GM21529 (cell line): ENCODE measurements at regions not wholly inside any gene's neighbourhood (a gene's known extent, or its start where the extent isn't known, plus 50 kb on each side); places are given as distances from the start of the nearest gene placed in this dataset.
"Not testable (repeated sequence)": the region's sequence is repeated elsewhere in the genome, so short reads cannot be mapped to it uniquely, and the experiment has no call there.

ENCODE experiments used
- ATAC-seq: cut with Tn5 transposase; IDR thresholded peaks from one replicate; pipeline ENCODE4 v1.9.1; 2021; ENCODE audit not compliant: unreplicated experiment

DNA sequence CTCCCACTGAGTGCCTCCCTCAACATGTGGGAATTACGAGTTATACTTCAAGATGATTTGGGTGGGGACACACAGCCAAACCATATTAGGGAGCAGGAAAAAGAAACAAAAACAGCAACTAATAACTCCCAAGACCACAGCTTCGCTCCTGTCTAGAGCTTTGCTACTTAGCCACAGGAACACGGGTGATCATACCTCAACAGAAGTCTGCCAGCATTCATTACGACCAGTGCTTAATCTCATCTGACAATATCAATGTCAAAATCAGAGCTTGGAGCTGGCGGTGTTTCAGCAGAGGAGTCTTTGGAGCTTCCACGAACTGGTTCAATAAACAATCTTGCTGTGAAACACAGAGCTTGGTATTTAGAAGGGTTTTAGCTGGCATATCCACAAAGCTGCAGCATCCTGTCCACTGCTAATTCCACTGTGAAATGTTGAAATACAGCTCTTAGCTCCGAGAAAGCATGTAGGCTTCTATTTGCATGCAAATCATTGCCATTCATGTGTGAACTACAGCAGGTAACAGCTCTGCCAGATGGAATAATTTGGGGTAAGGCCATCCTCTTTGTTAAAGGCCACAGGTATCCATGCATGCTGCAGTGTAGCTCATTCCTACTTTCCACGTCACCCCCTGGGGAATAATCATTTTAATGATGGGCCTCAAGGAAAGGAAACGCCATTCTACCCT lies 128.4 kb upstream of the GOT2 start:
- ATAC-seq = no peak

DNA sequence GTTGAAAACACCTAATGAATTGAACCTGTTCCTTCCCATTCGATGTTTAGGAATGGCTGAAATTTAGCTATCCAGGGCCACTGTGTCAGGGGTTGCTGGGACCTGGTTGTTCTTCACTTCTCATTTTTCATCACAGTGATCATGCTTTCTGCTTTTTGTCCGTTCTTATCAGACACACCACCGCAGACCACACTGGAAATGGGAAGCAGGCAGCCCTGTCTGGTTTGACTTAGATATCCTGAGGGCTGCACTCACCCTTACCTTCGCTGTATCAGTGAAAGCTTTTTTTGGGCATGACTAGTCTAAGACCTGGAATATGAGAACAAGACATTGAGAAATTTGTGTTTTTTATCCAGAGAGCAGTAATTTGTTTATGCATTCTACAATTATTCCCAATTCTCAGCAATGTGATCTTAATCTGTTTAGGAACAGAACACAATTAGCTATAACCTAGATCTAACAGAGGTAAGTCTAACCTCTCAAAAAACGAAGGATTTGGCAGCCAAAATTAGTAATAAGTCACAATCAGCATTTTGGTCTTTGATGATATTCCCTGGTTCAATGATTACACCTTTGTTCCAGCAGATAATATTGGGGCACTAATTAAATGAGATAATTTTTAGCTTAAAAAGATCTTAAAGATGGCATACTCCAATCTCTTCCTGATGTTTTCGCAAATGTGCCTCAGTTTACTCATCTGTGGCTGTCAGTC lies 126.0 kb upstream of the GOT2 start:
- no peak for ATAC-seq

DNA sequence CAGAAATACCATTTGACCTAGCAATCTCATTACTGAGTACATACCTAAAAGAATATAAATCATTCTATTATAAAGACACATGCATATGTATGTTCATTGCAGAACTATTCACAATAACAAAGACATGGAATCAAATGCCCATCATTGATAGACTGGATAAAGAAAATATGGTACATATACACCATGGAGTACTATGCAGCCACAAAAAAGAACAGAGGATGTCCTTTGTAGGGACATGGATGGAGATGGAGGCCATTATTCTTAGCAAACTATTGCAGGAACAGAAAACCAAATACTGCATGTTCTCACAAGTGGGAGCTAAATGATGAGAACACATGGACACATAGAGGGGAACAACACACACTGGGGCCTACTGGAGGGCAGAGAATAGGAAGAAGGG lies 124.5 kb upstream of the GOT2 start:
- ATAC-seq = not testable (repeated sequence)

DNA sequence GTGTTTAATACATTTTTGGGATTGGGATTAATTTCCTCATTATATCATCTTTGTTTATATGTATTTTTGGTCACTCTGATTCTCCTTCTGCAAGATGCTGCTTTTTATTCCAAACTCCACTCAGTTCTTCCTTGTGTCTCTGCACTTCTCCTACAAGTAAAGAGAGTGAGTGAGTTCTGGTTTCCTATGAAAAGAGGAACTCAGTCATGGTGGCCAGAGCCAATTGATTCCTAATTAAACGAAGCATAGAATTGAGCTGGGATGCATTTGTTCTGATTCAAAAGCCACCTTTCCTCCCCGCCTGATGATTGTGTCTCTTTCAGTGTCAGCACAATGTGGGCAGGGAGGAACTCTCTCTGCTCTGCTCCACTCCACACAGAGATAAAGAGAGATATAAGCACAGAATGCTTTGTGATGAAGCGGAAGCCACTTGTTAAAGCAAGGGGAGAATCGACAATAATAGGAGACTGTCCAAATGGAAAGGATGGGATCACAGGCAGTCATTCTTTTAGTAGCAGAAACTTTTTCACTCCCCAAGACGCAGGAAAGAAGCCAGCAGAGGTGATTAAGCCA lies 121.3 kb upstream of the GOT2 start:
- no peak for ATAC-seq

DNA sequence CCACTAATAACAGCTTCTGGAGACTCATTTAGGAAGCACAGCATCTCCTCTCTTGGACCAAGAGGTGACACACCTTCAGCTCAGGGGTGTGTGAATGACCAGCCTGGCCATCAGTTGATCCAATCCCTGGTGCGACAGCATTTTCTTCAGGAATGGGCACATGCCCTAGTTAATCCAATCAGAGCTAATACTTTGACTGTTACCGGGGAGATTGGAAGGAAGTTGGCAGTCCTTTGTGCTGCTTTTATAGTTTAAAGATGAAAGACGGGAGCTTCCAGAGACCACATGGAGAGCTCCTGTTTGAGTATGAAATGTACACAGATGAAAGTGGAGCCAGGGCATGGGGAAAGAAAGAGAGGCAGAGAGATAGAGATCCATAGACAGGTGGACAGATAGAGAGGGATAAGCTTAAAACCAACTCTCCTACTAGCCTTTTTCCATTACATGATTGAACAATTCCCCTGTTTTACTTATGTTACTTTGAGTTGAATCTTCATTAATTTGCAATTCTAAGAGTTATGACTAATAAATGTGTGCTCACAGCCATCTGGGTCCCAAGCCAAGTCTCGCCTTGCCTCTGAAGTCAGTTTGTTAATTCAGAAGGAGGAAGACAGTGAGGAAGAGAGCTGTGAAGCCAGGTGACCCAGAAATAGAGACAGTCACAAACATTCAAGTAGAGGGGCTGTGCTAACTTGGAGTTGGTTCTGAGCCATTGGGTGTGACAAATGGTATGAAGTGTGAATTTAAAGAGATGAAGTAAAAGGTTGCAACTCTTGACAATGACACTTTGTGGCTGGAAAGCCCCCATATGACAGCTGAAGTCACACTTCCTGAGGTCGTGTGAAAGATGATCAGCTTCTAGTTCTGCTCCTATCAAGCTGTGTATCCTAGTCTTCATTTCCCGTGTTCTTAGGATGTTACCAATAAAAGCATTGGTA lies 120.0 kb upstream of the GOT2 start:
- no peak for ATAC-seq

DNA sequence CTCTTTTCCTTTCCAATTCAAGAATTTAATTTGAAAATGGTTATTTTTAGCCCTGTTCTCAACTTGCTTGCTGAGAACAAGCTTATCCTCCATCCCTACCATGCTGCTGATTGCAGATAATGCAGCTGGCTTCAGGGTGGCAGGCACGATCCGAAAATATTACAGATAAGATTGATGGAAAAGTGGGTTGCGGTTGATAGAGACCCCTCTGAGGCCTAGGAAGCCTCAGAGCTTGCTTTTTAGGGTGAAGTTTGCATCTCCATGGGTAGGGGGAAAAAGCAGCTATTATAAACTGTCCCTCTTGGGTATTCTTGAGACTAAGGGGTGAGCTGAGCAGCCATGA lies 116.5 kb upstream of the GOT2 start:
- no peak for ATAC-seq

DNA sequence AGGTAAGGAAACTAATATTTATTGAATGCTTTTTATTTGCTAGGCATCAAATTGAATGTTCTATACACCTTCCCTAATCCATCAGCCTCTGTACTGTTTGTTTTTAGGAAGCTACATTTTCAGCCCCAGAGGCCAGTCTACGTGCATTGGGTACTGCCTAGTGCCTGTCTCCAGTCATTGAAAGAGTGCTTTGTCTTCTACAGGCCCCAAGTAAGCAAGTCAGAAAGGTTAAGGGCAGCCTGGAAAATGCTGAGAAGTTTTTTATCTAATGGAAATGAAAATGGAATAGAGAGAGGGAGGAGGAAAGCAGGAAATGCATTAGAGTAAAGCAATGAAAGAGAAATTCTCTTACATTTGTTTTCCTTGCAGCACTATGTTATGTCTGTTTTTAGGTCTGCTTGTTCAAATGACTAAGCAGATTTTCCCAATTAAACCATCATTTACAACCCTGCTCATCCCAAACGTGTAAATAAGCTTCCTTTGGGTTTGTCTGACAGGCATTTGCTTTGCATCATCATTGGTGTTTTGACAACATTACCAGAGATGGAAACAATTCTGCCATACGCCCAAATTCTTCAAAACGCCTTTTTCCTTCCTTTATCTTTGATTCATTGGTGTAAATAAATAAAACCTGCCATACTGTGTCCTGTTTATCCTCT lies 116.0 kb upstream of the GOT2 start:
- ATAC-seq = no peak

DNA sequence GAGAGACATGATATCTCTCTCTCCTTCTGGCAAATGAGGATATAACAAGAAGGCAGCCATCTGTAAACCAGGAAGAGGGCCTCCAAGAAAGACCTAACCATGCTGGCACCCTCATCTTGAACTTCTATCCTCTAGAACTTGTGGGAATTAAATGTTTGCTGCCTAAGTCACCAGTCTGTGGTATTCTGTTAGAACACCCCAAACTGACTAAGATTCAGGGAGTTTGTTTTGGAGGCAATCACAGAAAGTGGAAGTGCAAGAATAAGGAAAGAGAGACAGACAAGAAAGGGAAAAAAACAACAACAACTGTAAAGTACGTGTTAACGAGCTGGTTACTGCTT lies 114.5 kb upstream of the GOT2 start:
- no peak for ATAC-seq

DNA sequence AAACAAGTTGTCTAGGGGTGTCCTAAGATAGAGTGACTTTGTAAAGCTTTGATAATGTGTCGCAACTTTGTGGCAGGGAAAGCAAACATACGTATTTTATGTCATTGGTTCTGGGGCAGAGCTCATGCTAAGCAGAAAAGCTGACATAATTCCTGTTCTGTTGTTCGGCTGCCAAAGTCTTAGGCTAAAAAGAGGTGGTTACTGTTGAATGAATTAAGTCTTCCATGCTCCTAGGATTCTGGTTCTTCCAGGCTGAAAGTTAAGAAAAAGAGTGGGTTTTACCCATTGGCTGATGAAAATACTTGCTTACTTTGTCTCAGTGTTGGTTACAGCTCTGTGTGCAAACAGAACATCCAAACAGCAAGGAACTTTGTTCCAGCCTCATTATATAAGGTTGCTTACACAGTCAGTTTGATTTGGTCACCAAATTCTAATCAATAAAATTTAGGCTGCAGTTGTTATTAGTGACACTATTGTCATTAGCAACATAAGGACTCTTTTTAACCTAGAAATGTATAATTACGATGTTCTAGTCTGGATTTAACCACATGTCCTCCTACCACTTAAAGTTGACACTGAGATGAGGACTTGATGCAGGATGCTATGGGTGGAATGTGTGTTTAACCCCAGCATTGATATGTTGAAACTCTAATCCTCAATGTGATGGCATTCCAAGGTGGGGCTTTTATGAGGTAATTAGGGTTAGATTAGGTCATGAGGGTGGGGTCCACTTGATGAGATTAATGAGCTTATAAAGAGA lies 114.0 kb upstream of the GOT2 start:
- ATAC-seq = no peak

DNA sequence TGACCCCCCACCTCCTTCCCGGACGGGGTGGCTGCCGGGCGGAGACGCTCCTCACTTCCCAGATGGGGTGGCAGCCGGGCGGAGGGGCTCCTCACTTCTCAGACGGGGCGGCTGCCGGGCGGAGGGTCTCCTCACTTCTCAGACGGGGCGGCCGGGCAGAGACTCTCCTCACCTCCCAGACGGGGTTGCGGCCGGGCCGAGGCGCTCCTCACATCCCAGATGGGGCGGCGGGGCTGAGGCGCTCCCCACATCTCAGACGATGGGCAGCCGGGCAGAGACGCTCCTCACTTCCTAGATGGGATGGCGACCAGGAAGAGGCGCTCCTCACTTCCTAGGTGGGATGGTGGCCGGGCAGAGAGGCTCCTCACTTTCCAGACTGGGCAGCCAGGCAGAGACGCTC lies 112.1 kb upstream of the GOT2 start:
- ATAC-seq = not testable (repeated sequence)

DNA sequence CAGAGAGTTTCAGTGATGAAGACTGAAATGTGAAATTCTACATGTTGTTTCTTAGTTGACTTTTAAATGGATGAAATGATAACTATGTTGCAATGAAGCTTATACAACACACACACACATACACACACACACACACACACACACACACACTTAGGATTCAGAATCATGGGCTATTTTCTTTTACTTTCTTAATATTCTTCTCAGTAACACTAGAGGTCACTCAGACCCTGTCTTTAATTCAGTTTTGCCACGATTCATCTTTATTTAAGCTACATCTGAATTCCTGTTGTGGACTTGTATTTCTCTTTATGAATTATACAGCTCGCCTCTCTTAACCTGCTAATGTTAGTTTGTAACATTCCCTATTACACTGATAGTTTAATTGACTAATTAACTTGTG lies 109.6 kb upstream of the GOT2 start:
- ATAC-seq = no peak

DNA sequence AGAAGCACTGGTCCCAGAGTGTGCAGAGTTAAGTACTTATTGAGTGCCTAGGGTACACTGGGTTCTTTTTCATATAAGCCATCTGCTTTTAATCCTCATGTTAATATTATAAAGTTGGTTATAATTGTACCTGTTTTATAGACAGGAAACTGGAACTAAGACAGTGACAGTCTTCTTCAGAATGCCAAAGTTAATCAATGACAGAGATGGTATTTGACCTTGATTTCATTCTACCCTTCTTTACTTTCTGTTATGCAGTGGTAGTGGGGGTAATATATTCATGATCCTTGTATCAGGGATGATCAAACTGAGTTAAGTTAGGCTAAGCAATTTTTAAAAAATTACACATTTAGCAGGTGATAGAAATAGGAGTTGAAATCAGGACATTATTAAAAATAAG lies 108.6 kb upstream of the GOT2 start:
- ATAC-seq = no peak

DNA sequence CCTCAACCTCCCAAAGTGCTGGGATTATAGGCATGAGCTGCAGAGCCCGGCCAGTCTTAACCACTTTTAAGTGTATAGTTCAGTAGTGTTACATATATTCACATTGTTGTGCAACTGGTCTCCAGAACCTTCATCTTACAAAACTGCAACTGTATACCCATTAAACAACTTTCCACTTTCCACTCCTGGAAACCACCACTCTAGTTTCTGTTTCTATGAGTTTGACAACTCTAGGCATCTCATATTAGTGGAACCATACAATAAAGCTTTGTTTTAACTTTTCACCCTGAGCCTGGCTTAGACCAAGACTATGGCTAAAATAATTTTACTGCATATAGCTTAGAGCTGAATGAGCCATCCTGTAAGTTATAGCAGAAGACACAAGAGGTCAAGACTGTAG lies 108.0 kb upstream of the GOT2 start:
- ATAC-seq = no peak

DNA sequence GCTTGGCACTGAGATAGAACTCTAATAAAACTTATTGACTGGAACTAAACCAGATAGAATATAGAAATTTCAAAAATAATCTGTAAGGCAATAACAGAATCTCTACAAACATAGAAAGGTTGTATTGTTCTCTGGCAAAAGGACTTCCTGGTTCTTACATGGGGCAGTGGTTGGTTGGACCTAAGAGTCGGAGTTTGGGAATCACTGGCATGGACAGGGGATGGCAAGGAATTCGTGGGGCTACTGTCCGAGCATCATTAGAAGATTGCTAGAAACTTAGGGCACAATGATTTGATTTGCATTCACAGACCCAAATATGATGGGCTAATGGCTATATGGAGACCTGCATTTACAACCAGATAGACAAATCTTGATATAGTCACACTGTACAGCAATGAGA lies 103.8 kb upstream of the GOT2 start:
- no peak for ATAC-seq

DNA sequence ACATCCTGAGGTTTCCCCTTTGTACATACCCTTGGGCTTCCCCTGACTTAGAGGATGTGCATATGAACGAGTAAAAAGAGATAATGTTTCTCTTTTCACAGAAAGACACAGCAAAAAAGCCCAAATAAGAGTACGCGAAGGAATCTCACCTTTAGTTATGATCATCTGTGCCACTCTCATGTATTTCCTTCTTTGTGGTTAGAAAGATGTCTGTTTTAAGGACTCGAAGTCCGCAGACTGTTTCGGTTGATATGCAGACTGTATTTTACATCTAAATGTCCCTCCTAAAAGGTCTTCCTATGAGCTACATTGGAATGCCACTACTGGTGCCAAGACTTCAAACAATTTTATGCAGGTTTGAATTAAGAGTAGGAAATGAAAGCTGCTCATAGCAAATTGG lies 102.3 kb upstream of the GOT2 start:
- no peak for ATAC-seq

DNA sequence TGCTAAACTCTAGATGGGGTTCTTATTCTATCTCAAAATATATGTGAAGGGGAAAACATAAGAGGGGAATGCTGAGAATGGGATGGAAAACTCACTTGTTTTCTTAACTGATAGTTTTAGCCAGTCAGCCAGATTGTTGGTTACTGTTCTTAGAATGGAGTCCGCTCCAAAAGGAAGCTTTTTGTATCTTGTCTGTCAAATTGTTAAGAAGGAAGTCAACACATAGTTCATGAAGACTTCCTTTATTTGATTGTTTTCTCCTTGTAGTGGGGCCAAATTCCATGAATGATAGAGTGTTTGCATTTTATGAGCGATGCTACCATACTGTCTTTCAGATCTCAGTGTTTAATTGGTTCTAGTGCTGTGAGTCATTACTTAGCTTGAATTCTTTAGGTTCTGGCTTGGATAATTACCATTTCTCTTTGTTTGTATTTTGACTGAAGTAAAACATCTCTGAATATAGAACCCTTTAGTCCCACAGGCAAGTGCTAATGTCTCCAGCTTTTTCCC lies 98.3 kb upstream of the GOT2 start:
- ATAC-seq = no peak

DNA sequence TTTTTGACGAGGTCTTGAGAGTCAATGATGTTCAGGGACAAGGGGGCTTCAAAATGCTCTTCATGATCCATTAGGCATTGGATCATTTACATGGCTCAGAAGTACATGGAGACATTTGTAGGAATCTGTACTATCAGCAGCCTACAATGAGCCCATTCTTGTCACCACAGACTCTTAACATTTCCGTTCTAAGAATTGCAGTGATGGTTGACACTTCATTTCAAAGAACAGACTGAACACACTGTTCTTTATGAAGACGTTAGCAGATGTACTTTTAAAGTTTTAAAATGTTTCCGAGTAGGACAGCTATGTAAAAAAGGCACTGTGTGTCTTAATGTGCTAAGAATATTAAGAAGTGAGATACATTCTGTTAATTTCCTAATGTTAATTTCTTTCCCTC lies 97.3 kb upstream of the GOT2 start:
- ATAC-seq = no peak

DNA sequence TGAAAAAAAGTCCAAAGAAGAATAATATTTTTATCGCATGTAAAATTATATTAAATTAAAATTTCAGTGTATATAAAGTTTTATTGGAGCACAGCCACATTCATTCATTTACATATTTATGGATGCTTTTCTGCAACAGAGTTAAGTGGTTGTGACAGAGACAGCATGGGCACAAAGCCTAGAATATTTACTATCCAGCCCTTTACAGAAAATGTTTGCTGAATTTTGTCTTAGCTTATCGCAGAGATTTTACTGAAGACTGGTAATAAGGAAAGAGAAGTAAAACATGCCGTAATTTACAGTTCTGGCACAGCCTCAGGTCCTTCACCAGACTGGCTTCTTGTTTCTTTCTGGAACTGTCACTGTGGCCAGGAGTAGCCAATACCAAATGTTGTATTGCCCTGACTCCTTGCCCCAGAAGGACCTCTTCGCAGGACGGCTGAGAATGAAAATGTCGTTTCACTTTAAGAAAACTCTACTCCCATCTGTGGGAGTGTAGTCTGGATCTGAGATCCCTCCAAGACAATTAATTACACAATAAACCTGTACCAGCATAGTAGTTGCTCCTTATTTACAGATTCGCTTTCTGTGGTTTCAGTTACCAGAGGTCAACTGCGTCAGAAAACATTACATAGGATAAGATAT lies 94.9 kb upstream of the GOT2 start:
- no peak for ATAC-seq

DNA sequence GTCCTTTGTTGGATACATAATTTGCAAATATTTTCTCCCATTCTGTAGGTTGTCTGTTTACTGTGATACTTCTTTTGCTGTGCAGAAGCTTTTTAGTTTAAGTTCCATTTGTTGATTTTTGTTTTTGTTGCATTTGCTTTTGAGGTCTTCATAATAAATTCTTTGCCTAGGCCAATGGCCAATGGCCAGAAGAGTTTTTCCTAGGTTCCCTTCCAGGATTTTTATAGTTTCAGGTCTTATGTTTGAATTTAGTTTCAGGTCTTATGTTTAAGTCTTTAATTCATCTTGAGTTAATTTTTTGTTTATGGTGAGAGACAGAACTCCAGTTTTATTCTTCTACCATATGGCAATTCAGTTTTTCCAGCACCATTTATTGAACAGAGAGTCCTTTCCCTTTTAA lies 90.1 kb upstream of the GOT2 start:
- no peak for ATAC-seq

DNA sequence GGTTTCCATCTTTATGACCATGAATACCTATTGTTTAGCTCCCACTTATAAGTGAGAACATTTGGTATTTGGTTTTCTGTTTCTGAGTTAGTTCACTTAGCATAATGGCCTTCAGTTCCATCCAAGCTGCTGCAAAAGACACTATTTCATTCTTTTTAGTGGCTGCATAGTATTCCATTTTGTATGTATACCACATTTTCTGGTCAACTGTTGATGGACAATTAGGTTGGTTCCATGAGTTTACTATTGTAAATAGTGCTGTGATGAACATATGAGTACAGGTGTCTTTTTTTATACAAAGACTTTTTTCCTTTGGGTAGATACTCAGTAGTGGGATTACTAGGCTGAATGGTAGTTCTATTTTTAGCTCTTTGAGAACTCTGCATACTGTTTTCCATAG lies 87.8 kb upstream of the GOT2 start:
- ATAC-seq = no peak
